ENCODE measurements at regions not wholly inside any gene's neighbourhood (a gene's known extent, or its start where the extent isn't known, plus 50 kb on each side); places are given as distances from the start of the nearest gene placed in this dataset.

DNA sequence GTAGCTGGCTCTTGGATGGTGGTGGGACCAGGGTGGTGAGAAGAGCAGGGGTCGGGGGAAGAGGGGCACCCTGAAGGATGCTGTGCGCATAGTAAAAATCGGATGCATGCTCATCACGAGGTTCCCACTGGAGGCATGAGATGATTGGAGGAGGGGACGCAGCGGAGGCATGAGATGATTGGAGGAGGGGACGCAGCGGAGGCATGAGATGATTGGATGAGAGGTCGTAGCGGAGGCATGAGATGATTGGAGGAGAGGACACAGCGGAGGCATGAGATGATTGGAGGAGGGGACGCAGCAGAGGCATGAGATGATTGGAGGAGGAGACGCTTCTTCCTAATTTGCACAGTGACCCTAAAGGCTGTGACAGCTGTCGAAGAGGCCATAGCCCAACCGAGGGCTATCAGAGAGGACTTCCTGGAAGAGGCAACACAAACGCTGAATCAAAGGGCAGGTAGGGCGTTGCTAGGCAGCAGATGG, 106.7 kb downstream of the ADRA2C start:
- H3F3A ChIP-seq (ENCODE audit: insufficient read depth, low read length) = no peaks in the 10 kb centered on the region
- H3K27ac ChIP-seq (ENCODE audit: low read length) = no peak overlapping the region
- no peak for DNase-seq
- no peak overlapping the region for H3K4me2 ChIP-seq (ENCODE audit: low read depth, low read length)
- H4K20me1 ChIP-seq (ENCODE audit: insufficient read depth, low read length) = no peaks in the 10 kb centered on the region
- peaks cover 21% of the 10 kb centered on the region for H3K4me1 ChIP-seq (ENCODE audit: low read length)
- TF ChIP-seq EZH2 (optimal IDR thresholded peaks at IDR 0.05; ENCODE audit: low read depth, low read length) = no peak
- TF ChIP-seq EZH2phosphoT487 (IDR thresholded peaks at IDR 0.05; ENCODE audit: low read length) = no peak
- TF ChIP-seq, protein P1, sequence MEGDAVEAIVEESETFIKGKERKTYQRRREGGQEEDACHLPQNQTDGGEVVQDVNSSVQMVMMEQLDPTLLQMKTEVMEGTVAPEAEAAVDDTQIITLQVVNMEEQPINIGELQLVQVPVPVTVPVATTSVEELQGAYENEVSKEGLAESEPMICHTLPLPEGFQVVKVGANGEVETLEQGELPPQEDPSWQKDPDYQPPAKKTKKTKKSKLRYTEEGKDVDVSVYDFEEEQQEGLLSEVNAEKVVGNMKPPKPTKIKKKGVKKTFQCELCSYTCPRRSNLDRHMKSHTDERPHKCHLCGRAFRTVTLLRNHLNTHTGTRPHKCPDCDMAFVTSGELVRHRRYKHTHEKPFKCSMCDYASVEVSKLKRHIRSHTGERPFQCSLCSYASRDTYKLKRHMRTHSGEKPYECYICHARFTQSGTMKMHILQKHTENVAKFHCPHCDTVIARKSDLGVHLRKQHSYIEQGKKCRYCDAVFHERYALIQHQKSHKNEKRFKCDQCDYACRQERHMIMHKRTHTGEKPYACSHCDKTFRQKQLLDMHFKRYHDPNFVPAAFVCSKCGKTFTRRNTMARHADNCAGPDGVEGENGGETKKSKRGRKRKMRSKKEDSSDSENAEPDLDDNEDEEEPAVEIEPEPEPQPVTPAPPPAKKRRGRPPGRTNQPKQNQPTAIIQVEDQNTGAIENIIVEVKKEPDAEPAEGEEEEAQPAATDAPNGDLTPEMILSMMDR (IDR thresholded peaks at IDR 0.05; ENCODE audit: low read length) = no peak
- H3K36me3 ChIP-seq (replicated peaks; ENCODE audit: insufficient read depth, low read length) = no peaks in the 10 kb centered on the region
- H3K79me2 ChIP-seq (ENCODE audit: low read length) = no peaks in the 10 kb centered on the region
- no peaks in the 10 kb centered on the region for H3K9me2 ChIP-seq (replicated peaks; ENCODE audit: insufficient read depth, low read length)
- H2AFZ ChIP-seq (ENCODE audit: low read length) = no peak overlapping the region
- peaks cover 94% of the 10 kb centered on the region for H3K27me3 ChIP-seq (replicated peaks; ENCODE audit: insufficient read depth, low read length)
- H3K9ac ChIP-seq (ENCODE audit: low read length) = no peak overlapping the region
- H3K9me3 ChIP-seq (replicated peaks; ENCODE audit: insufficient read depth, low read length) = no peaks in the 10 kb centered on the region
- no peak overlapping the region for H3K4me3 ChIP-seq (ENCODE audit: low read length)

DNA sequence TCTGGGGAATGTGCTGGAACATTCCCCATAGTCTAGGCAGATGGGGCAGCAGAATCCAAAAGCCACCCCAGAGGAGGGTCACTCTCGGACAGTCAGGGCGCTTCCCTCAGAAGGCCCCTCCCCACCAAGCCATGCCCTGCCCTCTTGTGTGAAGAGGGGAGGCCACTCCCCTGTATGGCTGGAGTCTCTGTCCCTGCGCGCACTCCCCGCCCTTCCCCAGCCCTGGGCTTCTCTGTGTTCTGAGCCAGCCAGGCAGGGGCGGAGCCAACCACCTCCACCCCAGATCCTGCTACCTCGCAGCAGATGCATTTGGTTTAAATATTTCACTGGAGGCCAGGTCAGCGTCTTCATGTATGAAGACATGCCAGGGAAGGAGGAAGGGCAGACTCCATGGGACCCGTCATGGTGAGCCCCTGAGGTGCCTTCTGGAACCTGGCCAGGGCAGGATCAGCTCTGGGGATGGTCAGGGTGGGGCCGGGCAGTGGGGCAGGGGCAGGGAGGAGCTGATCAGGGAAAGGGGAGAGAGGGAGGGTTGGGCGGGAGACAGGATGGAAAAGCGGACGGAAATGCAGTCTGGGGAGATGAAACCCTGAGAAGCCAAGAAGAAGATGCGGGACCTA, 107.3 kb downstream of the ADRA2C start:
- H3K4me3 ChIP-seq (ENCODE audit: low read length) = no peak overlapping the region
- H3K27me3 ChIP-seq (replicated peaks; ENCODE audit: insufficient read depth, low read length) = peaks cover 94% of the 10 kb centered on the region
- no peak for DNase-seq

DNA sequence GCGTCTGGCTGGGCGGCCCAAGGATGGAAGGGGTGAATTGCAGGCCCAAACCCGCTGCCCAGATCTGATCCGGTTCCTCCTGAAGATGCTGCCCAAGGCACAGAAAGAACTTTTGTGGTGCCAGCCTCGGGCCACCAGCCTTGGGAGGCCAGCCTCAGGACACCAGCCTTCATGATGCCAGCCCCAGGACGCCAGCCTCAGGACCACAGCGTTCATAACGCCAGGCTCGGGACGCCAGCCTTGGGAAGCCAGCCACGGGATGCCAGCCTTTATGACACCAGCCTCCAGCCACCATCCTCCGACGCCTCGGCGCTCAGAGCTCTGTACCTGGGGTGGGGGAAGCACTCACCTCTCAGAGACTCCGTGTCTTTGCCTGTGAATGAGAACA, 107.8 kb downstream of the ADRA2C start:
- TF ChIP-seq EZH2 (optimal IDR thresholded peaks at IDR 0.05; ENCODE audit: low read depth, low read length) = no peak
- TF ChIP-seq, protein P1 (IDR thresholded peaks at IDR 0.05; ENCODE audit: low read length) = no peak
- no peak for TF ChIP-seq EZH2phosphoT487 (IDR thresholded peaks at IDR 0.05; ENCODE audit: low read length)
- Histone ChIP-seq H4K20me1 (ENCODE audit: insufficient read depth, low read length) (no peaks in the 10 kb centered on the region), H2AFZ (ENCODE audit: low read length) (no peak overlapping the region), H3K9ac (ENCODE audit: low read length) (no peak overlapping the region), H3K36me3 (replicated peaks; ENCODE audit: insufficient read depth, low read length) (no peaks in the 10 kb centered on the region), H3F3A (ENCODE audit: insufficient read depth, low read length) (no peaks in the 10 kb centered on the region), H3K4me1 (ENCODE audit: low read length) (peaks cover 21% of the 10 kb centered on the region), H3K27ac (ENCODE audit: low read length) (no peak overlapping the region), H3K9me2 (replicated peaks; ENCODE audit: insufficient read depth, low read length) (no peaks in the 10 kb centered on the region), H3K4me2 (ENCODE audit: low read depth, low read length) (no peak overlapping the region), H3K4me3 (ENCODE audit: low read length) (no peak overlapping the region), H3K9me3 (replicated peaks; ENCODE audit: insufficient read depth, low read length) (no peaks in the 10 kb centered on the region), H3K79me2 (ENCODE audit: low read length) (no peaks in the 10 kb centered on the region), H3K27me3 (replicated peaks; ENCODE audit: insufficient read depth, low read length) (peaks cover 94% of the 10 kb centered on the region)
- no peak for DNase-seq

More for the DNA sequence above, 107.3 kb downstream of the ADRA2C start:
- Histone ChIP-seq H4K20me1 (ENCODE audit: insufficient read depth, low read length) (no peaks in the 10 kb centered on the region), H3K4me2 (ENCODE audit: low read depth, low read length) (no peak overlapping the region), H3K9me3 (replicated peaks; ENCODE audit: insufficient read depth, low read length) (no peaks in the 10 kb centered on the region), H3F3A (ENCODE audit: insufficient read depth, low read length) (no peaks in the 10 kb centered on the region), H3K9me2 (replicated peaks; ENCODE audit: insufficient read depth, low read length) (no peaks in the 10 kb centered on the region), H3K27ac (ENCODE audit: low read length) (no peak overlapping the region), H3K79me2 (ENCODE audit: low read length) (no peaks in the 10 kb centered on the region), H2AFZ (ENCODE audit: low read length) (no peak overlapping the region), H3K36me3 (replicated peaks; ENCODE audit: insufficient read depth, low read length) (no peaks in the 10 kb centered on the region), H3K4me1 (ENCODE audit: low read length) (peaks cover 21% of the 10 kb centered on the region), H3K9ac (ENCODE audit: low read length) (no peak overlapping the region)
- TF ChIP-seq EZH2 (optimal IDR thresholded peaks at IDR 0.05; ENCODE audit: low read depth, low read length) (no peak), EZH2phosphoT487 (IDR thresholded peaks at IDR 0.05; ENCODE audit: low read length) (no peak)
- TF ChIP-seq, protein P1 (IDR thresholded peaks at IDR 0.05; ENCODE audit: low read length) = no peak
